ENCODE measurements at regions not wholly inside any gene's neighbourhood (a gene's known extent, or its start where the extent isn't known, plus 50 kb on each side); places are given as distances from the start of the nearest gene placed in this dataset.

- Histone ChIP-seq H3K4me1 (ENCODE audit: control insufficient read depth, insufficient read depth, low read length) (no peaks in the 10 kb centered on the region), H3K9ac (ENCODE audit: low read depth, low read length) (no peak overlapping the region), H2AK9ac (replicated peaks; ENCODE audit: low read depth, low read length, poor library complexity) (no peak overlapping the region), H4K20me1 (ENCODE audit: insufficient read depth, low read length) (no peaks in the 10 kb centered on the region), H3K4me2 (ENCODE audit: low read depth, low read length) (no peak overlapping the region), H3K14ac (replicated peaks; ENCODE audit: low read depth, low read length) (no peak overlapping the region), H3K23ac (ENCODE audit: low read depth, low read length) (no peak overlapping the region), H4K91ac (ENCODE audit: insufficient read depth, low read depth, low read length) (no peak overlapping the region), H3K9me3 (ENCODE audit: control insufficient read depth, insufficient read depth, low read length) (no peaks in the 10 kb centered on the region), H4K5ac (ENCODE audit: low read depth, low read length) (no peak overlapping the region), H3K56ac (ENCODE audit: extremely low read depth, insufficient read depth, low read length) (no peak overlapping the region), H2BK20ac (ENCODE audit: low read depth, low read length) (no peak overlapping the region), H3K79me1 (ENCODE audit: low read depth in 1 of 2, low read length in 2 of 2) (no peaks in the 10 kb centered on the region), H3K4ac (ENCODE audit: low read depth, low read length) (no peak overlapping the region), H2BK5ac (ENCODE audit: low read depth, low read length, poor library complexity, severe bottlenecking) (no peak overlapping the region), H3K9me1 (ENCODE audit: insufficient read depth, low read length) (no peaks in the 10 kb centered on the region), H3K18ac (ENCODE audit: low read depth, low read length) (no peak overlapping the region), H2AK5ac (ENCODE audit: low read depth, low read length) (no peak overlapping the region), H2AFZ (replicated peaks; ENCODE audit: low read length, poor library complexity) (no peak overlapping the region), H3K36me3 (ENCODE audit: control insufficient read depth, insufficient read depth, low read length) (no peaks in the 10 kb centered on the region), H2BK15ac (ENCODE audit: low read depth, low read length) (no peak overlapping the region), H3K4me3 (ENCODE audit: insufficient read depth, low read depth, low read length) (no peak overlapping the region), H4K8ac (ENCODE audit: low read depth in 2 of 2, low read length in 2 of 2) (no peak overlapping the region), H3K27ac (ENCODE audit: insufficient read depth, low read length) (no peak overlapping the region), H2BK120ac (ENCODE audit: low read depth, low read length) (no peak overlapping the region), H3K27me3 (ENCODE audit: control insufficient read depth, insufficient read depth, low read length) (no peaks in the 10 kb centered on the region)
- BruUV-seq (replicated peaks), result no TSS peak
- no peak for TF ChIP-seq FOS (IDR thresholded peaks at IDR 0.05; ENCODE audit: low read depth, low read length)
- TF ChIP-seq MAFK (IDR thresholded peaks at IDR 0.05; ENCODE audit: low read depth, low read length), result no peak
- DNase-seq (no peak), ATAC-seq (ENCODE audit: low read depth) (no peak)
- POLR2A ChIA-PET (ENCODE audit: unreplicated experiment), result interaction anchor here (0.6 kb wide), 1 partner anchor 63 kb away, joined by 4 read pairs; no protein-coding TSS in a partner anchor
- dilution Hi-C loops (cut with HindIII; ENCODE audit: low sequenced_read_pairs, unreplicated experiment) (no loop called here), intact Hi-C loops (cut with micrococcal nuclease) (loop anchor here (1.0 to 2.0 kb wide), 2 partner anchors 416 to 490 kb away; no protein-coding TSS in a partner anchor), in situ Hi-C loops (cut with MboI; ENCODE audit: low sequenced_read_pairs) (loop anchor here (10.0 kb wide), 1 partner anchor 478 kb away; no protein-coding TSS in a partner anchor)
- CTCF ChIA-PET, result interaction anchor here (0.6 to 1.1 kb wide), 3 partner anchors 386 to 590 kb away, joined by 3 to 4 read pairs (median 4); no protein-coding TSS in a partner anchor
These were observed 710.6 kb downstream of the MRPL39 start for GRCh38 chr21:24896735-24897124.

All from IMR-90 (cell line).